SK-N-SH treated with all-trans-retinoic acid at 6 μM for 48 hours (cell line): ENCODE measurements at regions not wholly inside any gene's neighbourhood (a gene's known extent, or its start where the extent isn't known, plus 50 kb on each side); places are given as distances from the start of the nearest gene placed in this dataset.

Source experiments
- ATAC-seq: fragments of 200-7000 bp; cut with Tn5 transposase; 3 replicates; pipeline ENCODE4 v1.9.1; 2020; ENCODE audit warnings: mild to moderate bottlenecking, moderate library complexity
- ARNTL ChIP-seq: fragments of 450-650 bp; formaldehyde crosslinking; IDR thresholded peaks from 2 replicates; pipeline ENCODE4 v1.5.0; 2020; ENCODE audit warnings: low read depth, mild to moderate bottlenecking, moderate library complexity, borderline replicate concordance
- CREB5 ChIP-seq: fragments of 250-450 bp; sonication (Bioruptor Pico); IDR thresholded peaks from 2 replicates; pipeline ENCODE4 v1.5.1; 2020; ENCODE audit warnings: low read depth, mild to moderate bottlenecking, moderate library complexity
- CSDC2 ChIP-seq: fragments of 250-450 bp; sonication (Bioruptor Pico); IDR thresholded peaks from 2 replicates; pipeline ENCODE4 v1.5.0; 2020; ENCODE audit warnings: mild to moderate bottlenecking, moderate library complexity
- CSRNP3 ChIP-seq: fragments of 250-450 bp; sonication (Bioruptor Pico); IDR thresholded peaks from 2 replicates; pipeline ENCODE4 v1.5.1; 2021; ENCODE audit warnings: mild to moderate bottlenecking, moderate library complexity
- GLIS3 ChIP-seq: fragments of 250-450 bp; sonication (Bioruptor Pico); IDR thresholded peaks from 2 replicates; pipeline ENCODE4 v1.5.0; 2020; ENCODE audit warnings: mild to moderate bottlenecking, moderate library complexity
- ISL1 ChIP-seq: fragments of 250-450 bp; sonication (Bioruptor Pico); IDR thresholded peaks from 2 replicates; pipeline ENCODE4 v2.1.2; 2022; ENCODE audit warnings: mild to moderate bottlenecking, moderate library complexity
- OSR1 ChIP-seq: fragments of 250-450 bp; sonication (Bioruptor Pico); IDR thresholded peaks from 2 replicates; pipeline ENCODE4 v1.8.0; 2022; ENCODE audit warnings: moderate library complexity, mild to moderate bottlenecking, inconsistent platforms
- PATZ1 ChIP-seq: fragments of 250-450 bp; sonication (Bioruptor Pico); IDR thresholded peaks from 2 replicates; pipeline ENCODE4 v1.8.0; 2020; ENCODE audit warnings: mild to moderate bottlenecking, moderate library complexity, borderline replicate concordance
- POU6F1 ChIP-seq: fragments of 250-450 bp; sonication (Bioruptor Pico); IDR thresholded peaks from 2 replicates; pipeline ENCODE4 v1.8.0; 2021; ENCODE audit warnings: low read depth, mild to moderate bottlenecking, moderate library complexity, borderline replicate concordance
- PPARA ChIP-seq: fragments of 250-450 bp; sonication (Bioruptor Pico); IDR thresholded peaks from 2 replicates; pipeline ENCODE4 v1.5.0; 2020; ENCODE audit warnings: mild to moderate bottlenecking, borderline replicate concordance
- RARB ChIP-seq: fragments of 250-450 bp; sonication (Bioruptor Pico); IDR thresholded peaks from 2 replicates; pipeline ENCODE4 v1.8.0; 2021; ENCODE audit warnings: mild to moderate bottlenecking, moderate library complexity
- SNAI2 ChIP-seq: fragments of 250-450 bp; sonication (Bioruptor Pico); IDR thresholded peaks from 2 replicates; pipeline ENCODE4 v1.5.0; 2020; ENCODE audit warnings: mild to moderate bottlenecking, moderate library complexity
- TCF4 ChIP-seq: fragments of 250-450 bp; sonication (Bioruptor Pico); IDR thresholded peaks from 2 replicates; pipeline ENCODE4 v1.8.0; 2021; ENCODE audit warnings: mild to moderate bottlenecking, moderate library complexity, borderline replicate concordance
- TOX ChIP-seq: fragments of 250-450 bp; sonication (Bioruptor Pico); IDR thresholded peaks from 2 replicates; pipeline ENCODE4 v1.8.0; 2021; ENCODE audit warnings: mild to moderate bottlenecking, moderate library complexity, borderline replicate concordance
- TSHZ2 ChIP-seq: fragments of 250-450 bp; sonication (Bioruptor Pico); IDR thresholded peaks from 2 replicates; pipeline ENCODE4 v1.5.0; 2020; ENCODE audit warnings: mild to moderate bottlenecking, moderate library complexity
- ZFP3 ChIP-seq: fragments of 250-450 bp; sonication (Bioruptor Pico); IDR thresholded peaks from 2 replicates; pipeline ENCODE4 v1.5.0; 2020; ENCODE audit warnings: mild to moderate bottlenecking, moderate library complexity
- ZFP30 ChIP-seq: fragments of 450-650 bp; formaldehyde crosslinking; IDR thresholded peaks from 2 replicates; pipeline ENCODE4 v1.5.0; 2022; ENCODE audit warnings: mild to moderate bottlenecking, moderate library complexity
- ZNF565 ChIP-seq: fragments of 450-650 bp; formaldehyde crosslinking; conservative IDR thresholded peaks from 2 replicates; pipeline ENCODE4 v1.5.0; 2020; ENCODE audit warnings: low read depth, mild to moderate bottlenecking, moderate library complexity
- ZNF70 ChIP-seq: fragments of 450-650 bp; formaldehyde crosslinking; IDR thresholded peaks from 2 replicates; pipeline ENCODE4 v1.5.0; 2020; ENCODE audit warnings: mild to moderate bottlenecking, moderate library complexity
- ZNF8 ChIP-seq: fragments of 450-650 bp; formaldehyde crosslinking; IDR thresholded peaks from 2 replicates; pipeline ENCODE4 v1.5.0; 2020; ENCODE audit warnings: mild to moderate bottlenecking, moderate library complexity

- TF ChIP-seq ARNTL (CRISPR knock-in tag) (no peak), CSRNP3 (CRISPR knock-in tag) (no peak), PATZ1 (CRISPR knock-in tag) (no peak), TSHZ2 (CRISPR knock-in tag) (no peak), PPARA (CRISPR knock-in tag) (no peak), CSDC2 (no peak), POU6F1 (CRISPR knock-in tag) (no peak), ZFP30 (CRISPR knock-in tag) (no peak), SNAI2 (CRISPR knock-in tag) (no peak), ISL1 (CRISPR knock-in tag) (no peak), RARB (CRISPR knock-in tag) (no peak), TOX (no peak), CREB5 (CRISPR knock-in tag) (no peak), ZNF70 (CRISPR knock-in tag) (no peak), TCF4 (CRISPR knock-in tag) (no peak), OSR1 (no peak), ZFP3 (CRISPR knock-in tag) (no peak), ZNF565 (CRISPR knock-in tag) (no peak), ZNF8 (CRISPR knock-in tag) (no peak), GLIS3 (CRISPR knock-in tag) (no peak)
- no peak for ATAC-seq
Measured at GRCh38 chr4:164287173-164287572, 466.8 kb upstream of the SMIM31 start.

- TF ChIP-seq CSDC2 (no peak), ARNTL (CRISPR knock-in tag) (no peak), ZFP3 (CRISPR knock-in tag) (no peak), ZNF70 (CRISPR knock-in tag) (no peak), TSHZ2 (CRISPR knock-in tag) (no peak), CSRNP3 (CRISPR knock-in tag) (no peak)
- ATAC-seq = no peak
Measured at GRCh38 chr4:164288578-164288977, 465.4 kb upstream of the SMIM31 start.
